ENCODE measurements at regions not wholly inside any gene's neighbourhood (a gene's known extent, or its start where the extent isn't known, plus 50 kb on each side); places are given as distances from the start of the nearest gene placed in this dataset.

- no peak for DNase-seq
Observed at GRCh38 chr5:7955476-7955875, 86.5 kb downstream of the MTRR start.

- DNase-seq: no peak
Observed at GRCh38 chr5:7957329-7957728, 88.4 kb downstream of the MTRR start.

GRCh38 chr5:7960142-7960541 lies 91.2 kb downstream of the MTRR start:
- DNase-seq: no peak

- DNase-seq: no peak
Observed at GRCh38 chr5:7961540-7961939, 92.6 kb downstream of the MTRR start.

- no peak for DNase-seq
Observed at GRCh38 chr5:7970816-7971215, 101.9 kb downstream of the MTRR start.

GRCh38 chr5:7976411-7977190 lies 107.7 kb downstream of the MTRR start:
- DNase-seq: no peak

- DNase-seq: no peak
Observed at GRCh38 chr5:7978114-7978513, 109.2 kb downstream of the MTRR start.

- DNase-seq: no peak
Observed at GRCh38 chr5:7978991-7979390, 110.0 kb downstream of the MTRR start.

GRCh38 chr5:7980881-7981280 lies 111.9 kb downstream of the MTRR start:
- DNase-seq: no peak

GRCh38 chr5:7983433-7983832 lies 114.5 kb downstream of the MTRR start:
- DNase-seq: no peak

GRCh38 chr5:7991125-7991821 lies 122.3 kb downstream of the MTRR start:
- no peak for DNase-seq

GRCh38 chr5:7995688-7996294 lies 126.8 kb downstream of the MTRR start:
- no peak for DNase-seq

GRCh38 chr5:8005416-8005815 lies 136.5 kb downstream of the MTRR start:
- DNase-seq: no peak

GRCh38 chr5:8012131-8012977 lies 143.4 kb downstream of the MTRR start:
- DNase-seq: no peak

GRCh38 chr5:8013948-8014710 lies 145.2 kb downstream of the MTRR start:
- DNase-seq: no peak

- DNase-seq: no peak
Observed at GRCh38 chr5:8019719-8020218, 150.8 kb downstream of the MTRR start.

GRCh38 chr5:8020861-8021514 lies 152.0 kb downstream of the MTRR start:
- no peak for DNase-seq

GRCh38 chr5:8028243-8028642 lies 159.3 kb downstream of the MTRR start:
- no peak for DNase-seq

- DNase-seq: no peak
Observed at GRCh38 chr5:8033261-8033660, 164.3 kb downstream of the MTRR start.

GRCh38 chr5:8034852-8035251 lies 165.9 kb downstream of the MTRR start:
- DNase-seq: no peak

- DNase-seq: no peak
Observed at GRCh38 chr5:8048920-8049319, 180.0 kb downstream of the MTRR start.

All from right kidney (tissue), 1 donor.